ENCODE measurements at regions not wholly inside any gene's neighbourhood (a gene's known extent, or its start where the extent isn't known, plus 50 kb on each side); places are given as distances from the start of the nearest gene placed in this dataset.

DNA sequence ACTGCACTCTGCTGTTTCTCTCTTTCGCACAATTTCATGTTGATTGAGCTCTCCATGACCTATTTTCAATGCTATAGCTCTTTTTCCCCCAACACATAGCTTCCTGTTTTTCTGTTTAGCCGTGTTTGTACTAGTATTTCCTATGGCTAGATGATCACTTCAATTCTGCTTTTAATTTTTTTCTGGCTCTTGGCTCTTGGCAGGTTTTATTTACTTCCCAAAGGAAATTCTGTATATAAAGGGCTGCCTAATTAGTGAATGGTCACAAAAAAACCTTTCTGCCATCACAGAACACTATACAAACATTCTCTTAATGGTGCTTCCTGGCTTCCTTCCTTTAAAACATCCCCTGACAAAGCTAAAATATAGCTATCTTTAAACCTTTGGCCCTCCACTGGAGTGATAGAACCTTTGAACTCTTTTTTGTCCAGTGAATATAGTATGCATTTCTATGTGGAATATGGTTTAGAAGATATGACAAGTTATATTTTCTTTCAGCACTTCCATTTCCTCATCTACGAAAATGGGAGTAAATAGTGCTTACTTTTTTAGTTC, 88.2 kb downstream of the RASSF9 start:
- no peak overlapping the region for H3K27ac ChIP-seq (ENCODE audit: low read length)
- Mint-ChIP-seq H3K27me3 (ENCODE audit: low read depth in 2 of 2) (no peaks in the 10 kb centered on the region), H3K4me1 (peaks cover 5 to 7% of the 10 kb centered on the region in 2 donors), H3K4me3 (peak overlapping the region; percentile 14), H3K9me3 (peaks cover 0 to 2% of the 10 kb centered on the region in 2 donors), H3K36me3 (no peaks in the 10 kb centered on the region), H3K27ac (no peak overlapping the region)
- intact Hi-C loops (cut with micrococcal nuclease), result no loop called here
- no peak overlapping the region for H3K4me3 ChIP-seq (ENCODE audit: low read length)
- WGBS (ENCODE audit: insufficient coverage), result 15% methylated on average over 2 of the region's 3 CpGs
- ATAC-seq (no peak), DNase-seq (no peak)
- no peaks in the 10 kb centered on the region for H3K9me3 ChIP-seq (ENCODE audit: control insufficient read depth, insufficient read depth, low read length)
- H3K4me1 ChIP-seq (ENCODE audit: control insufficient read depth, insufficient read depth, low read length), result no peaks in the 10 kb centered on the region
- H3K36me3 ChIP-seq (ENCODE audit: control insufficient read depth, insufficient read depth, low read length), result no peaks in the 10 kb centered on the region
- H3K27me3 ChIP-seq (ENCODE audit: control insufficient read depth, insufficient read depth, low read length), result no peaks in the 10 kb centered on the region
- TF ChIP-seq, protein P1, sequence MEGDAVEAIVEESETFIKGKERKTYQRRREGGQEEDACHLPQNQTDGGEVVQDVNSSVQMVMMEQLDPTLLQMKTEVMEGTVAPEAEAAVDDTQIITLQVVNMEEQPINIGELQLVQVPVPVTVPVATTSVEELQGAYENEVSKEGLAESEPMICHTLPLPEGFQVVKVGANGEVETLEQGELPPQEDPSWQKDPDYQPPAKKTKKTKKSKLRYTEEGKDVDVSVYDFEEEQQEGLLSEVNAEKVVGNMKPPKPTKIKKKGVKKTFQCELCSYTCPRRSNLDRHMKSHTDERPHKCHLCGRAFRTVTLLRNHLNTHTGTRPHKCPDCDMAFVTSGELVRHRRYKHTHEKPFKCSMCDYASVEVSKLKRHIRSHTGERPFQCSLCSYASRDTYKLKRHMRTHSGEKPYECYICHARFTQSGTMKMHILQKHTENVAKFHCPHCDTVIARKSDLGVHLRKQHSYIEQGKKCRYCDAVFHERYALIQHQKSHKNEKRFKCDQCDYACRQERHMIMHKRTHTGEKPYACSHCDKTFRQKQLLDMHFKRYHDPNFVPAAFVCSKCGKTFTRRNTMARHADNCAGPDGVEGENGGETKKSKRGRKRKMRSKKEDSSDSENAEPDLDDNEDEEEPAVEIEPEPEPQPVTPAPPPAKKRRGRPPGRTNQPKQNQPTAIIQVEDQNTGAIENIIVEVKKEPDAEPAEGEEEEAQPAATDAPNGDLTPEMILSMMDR (IDR thresholded peaks at IDR 0.05), result no peak
